ENCODE measurements at regions not wholly inside any gene's neighbourhood (a gene's known extent, or its start where the extent isn't known, plus 50 kb on each side); places are given as distances from the start of the nearest gene placed in this dataset.

GRCh38 chr14:87325741-87326140, 667.2 kb downstream of the GALC start:
- Histone ChIP-seq H4K20me1 (replicated peaks; ENCODE audit: insufficient read depth) (no peaks in the 10 kb centered on the region), H3K4me2 (no peak overlapping the region), H3K36me3 (ENCODE audit: insufficient read depth) (no peaks in the 10 kb centered on the region), H2AFZ (no peak overlapping the region), H3K9me2 (ENCODE audit: insufficient read depth) (peaks cover 14% of the 10 kb centered on the region), H3K79me2 (replicated peaks; ENCODE audit: insufficient read depth) (no peaks in the 10 kb centered on the region), H3K4me1 (ENCODE audit: insufficient read depth) (no peaks in the 10 kb centered on the region), H3F3A (replicated peaks; ENCODE audit: low read depth) (no peaks in the 10 kb centered on the region), H3K27me3 (ENCODE audit: insufficient read depth) (no peaks in the 10 kb centered on the region), H3K27ac (ENCODE audit: low read depth) (no peak overlapping the region), H3K4me3 (no peak overlapping the region)
- Mint-ChIP-seq H3K9me3 (no peaks in the 10 kb centered on the region), H3K36me3 (ENCODE audit: low read depth) (no peaks in the 10 kb centered on the region), H3K27ac (no peak overlapping the region), H3K27me3 (ENCODE audit: insufficient read depth, low read depth, poor library complexity) (no peaks in the 10 kb centered on the region), H3K4me3 (no peak overlapping the region), H3K4me1 (no peaks in the 10 kb centered on the region)
- no peak for ATAC-seq
- no peak for DNase-seq (ENCODE audit: low spot score)
- TF ChIP-seq CTCF (conservative IDR thresholded peaks at IDR 0.05; ENCODE audit: low read depth in 2 of 2) (no peak), EZH2phosphoT487 (IDR thresholded peaks at IDR 0.05; ENCODE audit: unreplicated experiment) (no peak), NANOG (IDR thresholded peaks at IDR 0.05; ENCODE audit: borderline replicate concordance) (no peak), EZH2 (IDR thresholded peaks at IDR 0.05; ENCODE audit: low read depth, unreplicated experiment) (no peak), ZNF462 (CRISPR knock-in tag; IDR thresholded peaks at IDR 0.05) (no peak), JUNB (IDR thresholded peaks at IDR 0.05; ENCODE audit: unreplicated experiment) (no peak), STAT1 (IDR thresholded peaks at IDR 0.05; ENCODE audit: unreplicated experiment) (no peak), CREB1 (CRISPR knock-in tag; IDR thresholded peaks at IDR 0.05; ENCODE audit: low read depth) (no peak), ZNF114 (CRISPR knock-in tag; IDR thresholded peaks at IDR 0.05) (no peak), POLR2AphosphoS5 (IDR thresholded peaks at IDR 0.05; ENCODE audit: low read depth) (no peak)
- TF ChIP-seq, protein P1, sequence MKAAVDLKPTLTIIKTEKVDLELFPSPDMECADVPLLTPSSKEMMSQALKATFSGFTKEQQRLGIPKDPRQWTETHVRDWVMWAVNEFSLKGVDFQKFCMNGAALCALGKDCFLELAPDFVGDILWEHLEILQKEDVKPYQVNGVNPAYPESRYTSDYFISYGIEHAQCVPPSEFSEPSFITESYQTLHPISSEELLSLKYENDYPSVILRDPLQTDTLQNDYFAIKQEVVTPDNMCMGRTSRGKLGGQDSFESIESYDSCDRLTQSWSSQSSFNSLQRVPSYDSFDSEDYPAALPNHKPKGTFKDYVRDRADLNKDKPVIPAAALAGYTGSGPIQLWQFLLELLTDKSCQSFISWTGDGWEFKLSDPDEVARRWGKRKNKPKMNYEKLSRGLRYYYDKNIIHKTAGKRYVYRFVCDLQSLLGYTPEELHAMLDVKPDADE (IDR thresholded peaks at IDR 0.05), result no peak

All from GM23338 (cell line).